Vagina (tissue), 2 donors: ENCODE measurements at regions not wholly inside any gene's neighbourhood (a gene's known extent, or its start where the extent isn't known, plus 50 kb on each side); places are given as distances from the start of the nearest gene placed in this dataset.

Source experiments
- POLR2A ChIP-seq, 2 donors: fragments of 450-650 bp; IDR thresholded peaks; one replicate each; pipeline ENCODE4 v1.6.1; 2017; ENCODE audit warnings: antibody characterized with exemption in 2 of 2, mild to moderate bottlenecking in 2 of 2, moderate library complexity in 2 of 2
- TF ChIP-seq, protein P1 (sequence below), 3 experiments: fragments of 450-650 bp in 2 of 3; fragments of 200-600 bp in 1 of 3; sonication (generic) in 1 of 3; IDR thresholded peaks; one replicate each; pipeline ENCODE4 v1.5.1; 2017 to 2019; ENCODE audit warnings: antibody characterized with exemption in 3 of 3, mild to moderate bottlenecking in 2 of 3, moderate library complexity in 2 of 3

DNA sequence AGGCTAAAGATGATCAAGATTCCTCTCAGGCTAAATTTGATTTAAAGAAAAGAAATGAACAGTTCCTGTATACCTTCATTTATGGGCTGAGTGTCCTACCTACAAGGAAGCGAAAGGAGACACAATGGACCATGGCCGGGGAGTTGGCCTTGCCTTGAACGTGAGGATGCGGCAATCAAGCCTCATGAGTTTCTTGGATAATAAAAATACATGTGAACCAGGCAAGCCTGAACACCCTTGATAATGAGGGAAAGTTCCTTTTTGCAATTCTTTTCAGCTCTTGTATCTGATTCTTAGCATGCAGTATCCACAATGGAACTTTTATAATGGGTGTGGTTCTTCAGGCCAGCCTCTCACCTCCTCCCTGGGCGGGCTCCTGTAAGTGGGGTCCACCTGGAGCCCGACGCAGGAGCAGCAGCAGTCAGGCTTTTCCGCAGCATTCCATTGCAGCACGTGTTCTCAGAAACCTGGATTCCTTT, 83.8 kb downstream of the RNASET2 start:
- TF ChIP-seq POLR2A (IDR thresholded peaks at IDR 0.05) = no peak
- TF ChIP-seq, protein P1, sequence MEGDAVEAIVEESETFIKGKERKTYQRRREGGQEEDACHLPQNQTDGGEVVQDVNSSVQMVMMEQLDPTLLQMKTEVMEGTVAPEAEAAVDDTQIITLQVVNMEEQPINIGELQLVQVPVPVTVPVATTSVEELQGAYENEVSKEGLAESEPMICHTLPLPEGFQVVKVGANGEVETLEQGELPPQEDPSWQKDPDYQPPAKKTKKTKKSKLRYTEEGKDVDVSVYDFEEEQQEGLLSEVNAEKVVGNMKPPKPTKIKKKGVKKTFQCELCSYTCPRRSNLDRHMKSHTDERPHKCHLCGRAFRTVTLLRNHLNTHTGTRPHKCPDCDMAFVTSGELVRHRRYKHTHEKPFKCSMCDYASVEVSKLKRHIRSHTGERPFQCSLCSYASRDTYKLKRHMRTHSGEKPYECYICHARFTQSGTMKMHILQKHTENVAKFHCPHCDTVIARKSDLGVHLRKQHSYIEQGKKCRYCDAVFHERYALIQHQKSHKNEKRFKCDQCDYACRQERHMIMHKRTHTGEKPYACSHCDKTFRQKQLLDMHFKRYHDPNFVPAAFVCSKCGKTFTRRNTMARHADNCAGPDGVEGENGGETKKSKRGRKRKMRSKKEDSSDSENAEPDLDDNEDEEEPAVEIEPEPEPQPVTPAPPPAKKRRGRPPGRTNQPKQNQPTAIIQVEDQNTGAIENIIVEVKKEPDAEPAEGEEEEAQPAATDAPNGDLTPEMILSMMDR (IDR thresholded peaks at IDR 0.05) = no peak
